ENCODE measurements at regions not wholly inside any gene's neighbourhood (a gene's known extent, or its start where the extent isn't known, plus 50 kb on each side); places are given as distances from the start of the nearest gene placed in this dataset.
"Not testable (repeated sequence)": the region's sequence is repeated elsewhere in the genome, so short reads cannot be mapped to it uniquely, and the experiment has no call there.

DNA sequence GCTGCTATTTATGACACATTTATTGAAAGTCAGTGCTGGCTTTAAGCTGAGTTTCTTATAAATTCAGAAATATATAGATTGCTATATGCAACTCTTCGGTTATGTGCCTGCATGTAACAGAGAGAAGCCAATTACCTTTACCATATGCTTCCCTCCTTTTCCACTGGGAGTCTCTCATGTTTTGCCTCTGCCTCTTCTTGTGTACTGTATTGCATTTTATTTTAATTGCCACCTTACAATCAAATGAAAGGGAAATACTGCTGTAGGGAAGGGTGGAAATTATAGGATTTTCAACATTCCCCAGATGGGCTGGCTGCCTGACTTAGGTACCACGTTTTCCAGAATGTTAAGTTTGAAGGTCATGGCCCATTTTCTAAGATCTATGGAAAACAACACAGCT lies 655.4 kb upstream of the SLIT2 start:
- WGBS, 10 experiments = 25 to 100% (median 66%) methylated on average over 1 to 2 of the region's 2 CpGs
- peak in 2 of 8 experiments; percentile 39 to 54 for ATAC-seq (replicated peaks in 6 of 8)
- H3K4me3 ChIP-seq = no peak overlapping the region
- peaks cover 0 to 3% of the 10 kb centered on the region in 2 donors for H3K4me1 ChIP-seq (replicated peaks in 1 of 2)
- H3K27ac ChIP-seq = no peak overlapping the region
- in situ Hi-C loops (cut with MboI; ENCODE audit: low pct_unique_long_range_greater_than_20kb in 2 of 9, low sequenced_read_pairs in 9 of 9, unreplicated experiment in 9 of 9) = no loop called here

DNA sequence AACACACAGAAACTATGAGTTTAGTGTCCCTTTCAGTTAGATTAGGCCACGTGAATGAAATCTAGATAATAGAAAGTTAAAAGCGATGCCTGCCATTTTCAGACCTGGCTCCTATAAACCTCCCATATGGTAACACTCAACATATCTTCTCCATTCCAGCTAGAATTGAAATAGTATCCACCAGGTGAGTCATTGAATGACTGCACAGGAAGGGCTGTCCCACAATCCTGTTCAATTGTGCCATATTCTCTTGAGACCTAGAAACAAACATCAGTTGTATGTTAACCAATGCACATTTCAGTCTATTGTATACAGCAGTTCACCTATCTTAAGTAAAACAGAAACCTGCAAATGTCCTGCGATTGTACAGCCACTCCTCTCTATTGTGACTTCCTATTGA lies 659.3 kb upstream of the SLIT2 start:
- WGBS, 10 experiments = 67 to 96% (median 88%) methylated on average over 1 to 3 of the region's 3 CpGs; no CpG with 5 or more reads in 2 of the 10 experiments
- in situ Hi-C loops (cut with MboI; ENCODE audit: low pct_unique_long_range_greater_than_20kb in 2 of 9, low sequenced_read_pairs in 9 of 9, unreplicated experiment in 9 of 9) = no loop called here
- H3K4me1 ChIP-seq (replicated peaks in 1 of 2) = no peaks in the 10 kb centered on the region
- no peak overlapping the region for H3K4me3 ChIP-seq
- ATAC-seq (replicated peaks in 6 of 8) = no peak
- no peak overlapping the region for H3K27ac ChIP-seq

- no peak overlapping the region for H3K27ac ChIP-seq
- H3K4me3 ChIP-seq = no peak overlapping the region
- no peaks in the 10 kb centered on the region for H3K4me1 ChIP-seq (replicated peaks in 1 of 2)
- in situ Hi-C loops (cut with MboI; ENCODE audit: low pct_unique_long_range_greater_than_20kb in 2 of 9, low sequenced_read_pairs in 9 of 9, unreplicated experiment in 9 of 9) = no loop called here
- no peak for ATAC-seq (replicated peaks in 6 of 8)
- 55 to 100% (median 90%) methylated on average over 1 to 4 of the region's 4 CpGs for WGBS, 10 experiments
These were observed 667.7 kb upstream of the SLIT2 start for GRCh38 chr4:19583827-19584569.

DNA sequence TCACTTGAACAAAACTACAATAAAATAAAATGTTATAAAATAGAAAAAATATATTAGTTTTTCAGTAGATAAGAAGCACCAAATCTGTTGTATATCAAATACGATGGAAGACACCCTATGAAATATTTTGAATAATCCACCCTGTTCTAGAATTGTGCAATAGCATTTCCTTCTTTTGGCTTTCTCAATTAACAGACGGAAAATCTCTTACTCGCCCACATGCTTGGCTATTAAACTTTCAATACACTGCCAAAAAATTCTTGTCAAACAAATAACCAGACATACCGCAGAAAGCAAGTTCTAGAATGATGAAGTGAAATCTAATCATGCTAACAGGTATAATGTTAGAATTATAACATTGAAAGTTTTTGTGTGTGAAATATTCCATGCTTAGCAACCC lies 671.6 kb upstream of the SLIT2 start:
- Histone ChIP-seq H3K27ac (no peak overlapping the region), H3K4me1 (replicated peaks in 1 of 2) (no peaks in the 10 kb centered on the region), H3K4me3 (no peak overlapping the region)
- in situ Hi-C loops (cut with MboI; ENCODE audit: low pct_unique_long_range_greater_than_20kb in 2 of 9, low sequenced_read_pairs in 9 of 9, unreplicated experiment in 9 of 9) = no loop called here
- peak in 1 of 8 experiments; percentile 37 for ATAC-seq (replicated peaks in 6 of 8)
- 11 to 100% (median 86%) methylated on average over 1 to 4 of the region's 4 CpGs; no CpG with 5 or more reads in 1 of the 10 experiments for WGBS, 10 experiments

GRCh38 chr4:19579608-19580007 lies 672.1 kb upstream of the SLIT2 start:
- no peak overlapping the region for H3K27ac ChIP-seq
- no peak overlapping the region for H3K4me3 ChIP-seq
- H3K4me1 ChIP-seq (replicated peaks in 1 of 2) = no peaks in the 10 kb centered on the region
- no peak for ATAC-seq (replicated peaks in 6 of 8)
- in situ Hi-C loops (cut with MboI; ENCODE audit: low pct_unique_long_range_greater_than_20kb in 2 of 9, low sequenced_read_pairs in 9 of 9, unreplicated experiment in 9 of 9) = no loop called here
- 9 to 100% (median 89%) methylated on average over 1 to 3 of the region's 3 CpGs; no CpG with 5 or more reads in 1 of the 10 experiments for WGBS, 10 experiments

GRCh38 chr4:19577097-19577496 lies 674.6 kb upstream of the SLIT2 start:
- in situ Hi-C loops (cut with MboI; ENCODE audit: low pct_unique_long_range_greater_than_20kb in 2 of 9, low sequenced_read_pairs in 9 of 9, unreplicated experiment in 9 of 9) = no loop called here
- Histone ChIP-seq H3K4me3 (no peak overlapping the region), H3K27ac (no peak overlapping the region), H3K4me1 (replicated peaks in 1 of 2) (no peaks in the 10 kb centered on the region)
- 0 to 100% (median 45%) methylated on average over 1 of the region's 1 CpG; no CpG with 5 or more reads in 2 of the 10 experiments for WGBS, 10 experiments
- ATAC-seq (replicated peaks in 6 of 8) = peak in 2 of 8 experiments; percentile 73 to 94

- Histone ChIP-seq H3K27ac (no peak overlapping the region), H3K4me3 (no peak overlapping the region), H3K4me1 (replicated peaks in 1 of 2) (no peaks in the 10 kb centered on the region)
- in situ Hi-C loops (cut with MboI; ENCODE audit: low pct_unique_long_range_greater_than_20kb in 2 of 9, low sequenced_read_pairs in 9 of 9, unreplicated experiment in 9 of 9) = no loop called here
- 12 to 95% (median 82%) methylated on average over 1 to 5 of the region's 5 CpGs; no CpG with 5 or more reads in 1 of the 10 experiments for WGBS, 10 experiments
- no peak for ATAC-seq (replicated peaks in 6 of 8)
These were observed 675.8 kb upstream of the SLIT2 start for GRCh38 chr4:19575924-19576323.

- in situ Hi-C loops (cut with MboI; ENCODE audit: low pct_unique_long_range_greater_than_20kb in 2 of 9, low sequenced_read_pairs in 9 of 9, unreplicated experiment in 9 of 9) = no loop called here
These were observed 685.7 kb upstream of the SLIT2 start for GRCh38 chr4:19566041-19566440.

GRCh38 chr4:19562456-19562855 lies 689.2 kb upstream of the SLIT2 start:
- no peak for ATAC-seq (replicated peaks in 6 of 8)
- H3K4me3 ChIP-seq = no peak overlapping the region
- in situ Hi-C loops (cut with MboI; ENCODE audit: low pct_unique_long_range_greater_than_20kb in 2 of 9, low sequenced_read_pairs in 9 of 9, unreplicated experiment in 9 of 9) = no loop called here
- H3K4me1 ChIP-seq (replicated peaks in 1 of 2) = peaks cover 0 to 2% of the 10 kb centered on the region in 2 donors
- H3K27ac ChIP-seq = no peak overlapping the region
- WGBS, 10 experiments = 73 to 100% (median 93%) methylated on average over 3 of the region's 3 CpGs; no CpG with 5 or more reads in 5 of the 10 experiments

More at GRCh38 chr4:19566041-19566440, 685.7 kb upstream of the SLIT2 start:
- Histone ChIP-seq H3K4me3 (no peak overlapping the region), H3K27ac (no peak overlapping the region), H3K4me1 (replicated peaks in 1 of 2) (no peaks in the 10 kb centered on the region)
- ATAC-seq (replicated peaks in 6 of 8) = no peak

DNA sequence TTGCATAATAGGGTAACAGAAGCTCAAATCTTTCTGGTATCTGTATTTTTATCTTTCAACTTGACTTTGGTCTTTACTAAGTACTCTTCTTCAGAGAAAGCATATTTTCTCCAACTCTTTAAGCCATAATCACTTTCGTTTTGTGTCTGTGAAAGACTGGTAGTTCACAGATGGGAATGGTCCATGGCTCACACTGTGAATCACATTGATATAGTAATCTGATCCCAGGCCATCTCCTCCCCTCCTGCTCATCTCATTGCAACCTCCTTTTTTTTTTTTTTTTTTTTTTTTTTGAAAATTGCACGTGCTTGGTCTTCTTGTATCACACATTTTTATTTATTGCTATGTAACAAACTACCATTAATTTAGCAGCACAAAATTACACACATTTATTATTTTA lies 694.5 kb upstream of the SLIT2 start:
- 11 to 88% (median 33%) methylated on average over 1 to 2 of the region's 2 CpGs for WGBS, 10 experiments
- no peak overlapping the region for H3K4me3 ChIP-seq
- ATAC-seq (replicated peaks in 6 of 8) = peak in 2 of 8 experiments; percentile 32 to 74
- in situ Hi-C loops (cut with MboI; ENCODE audit: low pct_unique_long_range_greater_than_20kb in 2 of 9, low sequenced_read_pairs in 9 of 9, unreplicated experiment in 9 of 9) = no loop called here
- no peak overlapping the region for H3K27ac ChIP-seq
- H3K4me1 ChIP-seq (replicated peaks in 1 of 2) = peaks cover 0 to 3% of the 10 kb centered on the region in 2 donors

DNA sequence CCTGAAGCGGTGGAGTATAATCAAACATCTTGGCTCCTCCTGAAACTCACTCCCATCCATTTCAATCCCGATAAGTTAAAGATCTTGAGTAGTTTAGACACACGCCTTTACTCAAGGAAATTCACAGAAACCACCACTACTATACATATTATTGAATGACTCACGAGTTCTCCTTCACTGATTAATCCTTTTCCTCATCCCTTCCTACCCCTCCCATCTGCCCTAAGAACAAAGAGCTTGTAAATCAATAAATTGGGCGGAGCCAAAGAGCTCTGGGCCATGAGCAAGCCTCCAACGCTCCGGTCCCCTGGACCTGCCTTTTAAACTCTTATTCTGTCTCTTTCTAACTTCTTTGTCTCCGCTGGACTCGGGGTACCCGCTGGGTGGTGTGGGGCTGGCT lies 695.4 kb upstream of the SLIT2 start:
- ATAC-seq (replicated peaks in 6 of 8); in situ Hi-C loops (cut with MboI; ENCODE audit: low pct_unique_long_range_greater_than_20kb in 2 of 9, low sequenced_read_pairs in 9 of 9, unreplicated experiment in 9 of 9); H3K4me1 ChIP-seq (replicated peaks in 1 of 2); H3K27ac ChIP-seq; H3K4me3 ChIP-seq: not testable (repeated sequence)
- WGBS, 10 experiments = 39 to 100% (median 71%) methylated on average over 1 to 8 of the region's 10 CpGs; no CpG with 5 or more reads in 1 of the 10 experiments

DNA sequence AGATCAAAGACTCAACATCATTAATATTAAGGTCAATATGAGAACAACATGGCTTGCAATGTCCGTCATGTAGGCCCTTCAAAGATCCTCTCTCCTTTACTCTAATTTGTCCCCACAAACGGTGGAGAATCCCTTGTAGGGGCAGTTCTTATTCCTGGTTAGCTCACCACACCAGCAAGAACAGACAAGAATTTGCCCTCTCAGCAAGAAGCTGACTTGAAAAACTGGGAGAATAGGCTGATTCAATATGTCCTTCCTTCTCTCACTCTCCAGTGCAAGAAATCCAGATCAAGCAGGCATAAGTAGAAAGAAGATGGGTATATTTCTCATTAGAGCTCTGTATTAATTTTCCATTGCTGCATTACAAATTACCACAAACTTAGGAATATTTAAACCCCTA lies 704.2 kb upstream of the SLIT2 start:
- WGBS, 10 experiments = 58 to 100% (median 80%) methylated on average over 1 to 2 of the region's 2 CpGs; no CpG with 5 or more reads in 1 of the 10 experiments
- in situ Hi-C loops (cut with MboI; ENCODE audit: low pct_unique_long_range_greater_than_20kb in 2 of 9, low sequenced_read_pairs in 9 of 9, unreplicated experiment in 9 of 9) = no loop called here
- ATAC-seq (replicated peaks in 6 of 8) = no peak

GRCh38 chr4:19544446-19545125 lies 707.1 kb upstream of the SLIT2 start:
- 37 to 100% (median 70%) methylated on average over 1 to 4 of the region's 4 CpGs; no CpG with 5 or more reads in 1 of the 10 experiments for WGBS, 10 experiments
- Histone ChIP-seq H3K27ac (no peak overlapping the region), H3K4me1 (replicated peaks in 1 of 2) (no peaks in the 10 kb centered on the region), H3K4me3 (no peak overlapping the region)
- in situ Hi-C loops (cut with MboI; ENCODE audit: low pct_unique_long_range_greater_than_20kb in 2 of 9, low sequenced_read_pairs in 9 of 9, unreplicated experiment in 9 of 9) = no loop called here
- no peak for ATAC-seq (replicated peaks in 6 of 8)

More for the DNA sequence above, 704.2 kb upstream of the SLIT2 start:
- no peak overlapping the region for H3K27ac ChIP-seq
- H3K4me1 ChIP-seq (replicated peaks in 1 of 2) = no peaks in the 10 kb centered on the region
- H3K4me3 ChIP-seq = no peak overlapping the region

Measured in motor neuron (in vitro differentiated cells).